ENCODE measurements at regions not wholly inside any gene's neighbourhood (a gene's known extent, or its start where the extent isn't known, plus 50 kb on each side); places are given as distances from the start of the nearest gene placed in this dataset.
A peak's percentile ranks its signal among the peaks of the same experiment; 100 is the strongest.

DNA sequence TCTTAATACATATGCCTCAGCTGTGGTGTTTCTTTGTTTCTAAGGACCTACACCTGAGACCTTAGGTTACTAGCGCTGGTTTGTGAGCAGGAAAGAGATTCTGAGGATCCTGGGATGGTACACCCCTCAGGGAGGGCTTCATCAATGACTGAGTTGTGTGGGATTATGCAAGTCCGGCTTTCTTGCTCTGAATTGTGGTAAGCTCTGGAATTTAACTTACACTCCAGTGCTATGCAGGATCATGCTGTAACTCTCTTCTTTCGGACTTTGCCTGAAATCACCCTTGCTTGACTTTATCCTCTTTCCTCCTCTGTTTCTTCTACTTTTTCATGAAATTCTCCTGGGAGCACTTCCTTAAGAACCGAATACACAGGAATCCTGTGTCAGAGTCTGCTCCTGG is 431.5 kb upstream of the BOD1L1 start:
- Histone ChIP-seq H3K36me3 (no peaks in the 10 kb centered on the region), H3F3A (ENCODE audit: low read depth) (no peaks in the 10 kb centered on the region), H3K9ac (no peak overlapping the region), H2AFZ (replicated peaks) (no peak overlapping the region), H3K79me2 (ENCODE audit: low read depth) (no peaks in the 10 kb centered on the region), H3K4me1 (no peaks in the 10 kb centered on the region), H3K9me3 (ENCODE audit: low read depth) (no peaks in the 10 kb centered on the region), H3K4me3 (no peak overlapping the region), H3K27me3 (no peaks in the 10 kb centered on the region), H3K4me2 (no peak overlapping the region), H3K27ac (no peak overlapping the region), H4K20me1 (ENCODE audit: low read depth) (no peaks in the 10 kb centered on the region)
- no peak for TF ChIP-seq EZH2 (IDR thresholded peaks at IDR 0.05)
- TF ChIP-seq EZH2phosphoT487 (IDR thresholded peaks at IDR 0.05) = no peak
- no peak overlapping the region for H3K27ac Mint-ChIP-seq
- H3K4me3 Mint-ChIP-seq = no peak overlapping the region
- peaks cover 8% of the 10 kb centered on the region for H3K9me3 Mint-ChIP-seq
- peaks cover 11% of the 10 kb centered on the region for H3K27me3 Mint-ChIP-seq (ENCODE audit: insufficient read depth, low read depth)
- no peaks in the 10 kb centered on the region for H3K36me3 Mint-ChIP-seq
- H3K4me1 Mint-ChIP-seq = no peaks in the 10 kb centered on the region
- DNase-seq (ENCODE audit: low spot score) = no peak

DNA sequence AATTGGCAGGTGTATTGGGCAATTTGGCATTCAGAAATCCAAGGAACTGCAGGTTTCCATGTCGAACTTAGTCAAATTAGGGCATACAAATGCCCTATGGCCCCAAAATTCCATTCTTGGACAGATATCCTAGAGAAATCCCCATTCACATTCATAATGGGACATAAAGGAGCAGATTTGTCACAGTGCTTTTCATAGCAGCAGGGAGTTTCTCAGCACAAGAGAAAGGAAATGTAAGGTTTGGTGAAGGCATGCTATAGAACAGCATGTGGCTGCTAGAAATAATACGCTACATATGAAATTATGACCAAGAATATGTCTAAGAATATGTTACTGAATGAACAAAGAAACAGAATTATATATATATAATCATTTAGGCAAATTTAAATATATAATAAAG is 437.5 kb upstream of the BOD1L1 start:
- Histone ChIP-seq H3F3A (ENCODE audit: low read depth) (no peaks in the 10 kb centered on the region), H3K9me3 (ENCODE audit: low read depth) (no peaks in the 10 kb centered on the region), H3K4me2 (no peak overlapping the region), H3K27ac (no peak overlapping the region), H3K4me3 (no peak overlapping the region), H2AFZ (replicated peaks) (no peak overlapping the region), H3K27me3 (no peaks in the 10 kb centered on the region), H3K36me3 (no peaks in the 10 kb centered on the region), H4K20me1 (ENCODE audit: low read depth) (no peaks in the 10 kb centered on the region), H3K79me2 (ENCODE audit: low read depth) (no peaks in the 10 kb centered on the region), H3K9ac (no peak overlapping the region), H3K4me1 (peaks cover 15% of the 10 kb centered on the region)
- Mint-ChIP-seq H3K36me3 (no peaks in the 10 kb centered on the region), H3K27me3 (ENCODE audit: insufficient read depth, low read depth) (peaks cover 36% of the 10 kb centered on the region), H3K9me3 (peaks cover 8% of the 10 kb centered on the region), H3K4me3 (no peak overlapping the region), H3K4me1 (peaks cover 53% of the 10 kb centered on the region), H3K27ac (no peak overlapping the region)
- peak; percentile 21 for DNase-seq (ENCODE audit: low spot score)
- TF ChIP-seq EZH2 (IDR thresholded peaks at IDR 0.05) = no peak
- no peak for TF ChIP-seq EZH2phosphoT487 (IDR thresholded peaks at IDR 0.05)
- TF ChIP-seq, protein P1, sequence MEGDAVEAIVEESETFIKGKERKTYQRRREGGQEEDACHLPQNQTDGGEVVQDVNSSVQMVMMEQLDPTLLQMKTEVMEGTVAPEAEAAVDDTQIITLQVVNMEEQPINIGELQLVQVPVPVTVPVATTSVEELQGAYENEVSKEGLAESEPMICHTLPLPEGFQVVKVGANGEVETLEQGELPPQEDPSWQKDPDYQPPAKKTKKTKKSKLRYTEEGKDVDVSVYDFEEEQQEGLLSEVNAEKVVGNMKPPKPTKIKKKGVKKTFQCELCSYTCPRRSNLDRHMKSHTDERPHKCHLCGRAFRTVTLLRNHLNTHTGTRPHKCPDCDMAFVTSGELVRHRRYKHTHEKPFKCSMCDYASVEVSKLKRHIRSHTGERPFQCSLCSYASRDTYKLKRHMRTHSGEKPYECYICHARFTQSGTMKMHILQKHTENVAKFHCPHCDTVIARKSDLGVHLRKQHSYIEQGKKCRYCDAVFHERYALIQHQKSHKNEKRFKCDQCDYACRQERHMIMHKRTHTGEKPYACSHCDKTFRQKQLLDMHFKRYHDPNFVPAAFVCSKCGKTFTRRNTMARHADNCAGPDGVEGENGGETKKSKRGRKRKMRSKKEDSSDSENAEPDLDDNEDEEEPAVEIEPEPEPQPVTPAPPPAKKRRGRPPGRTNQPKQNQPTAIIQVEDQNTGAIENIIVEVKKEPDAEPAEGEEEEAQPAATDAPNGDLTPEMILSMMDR (IDR thresholded peaks at IDR 0.05) = no peak

DNA sequence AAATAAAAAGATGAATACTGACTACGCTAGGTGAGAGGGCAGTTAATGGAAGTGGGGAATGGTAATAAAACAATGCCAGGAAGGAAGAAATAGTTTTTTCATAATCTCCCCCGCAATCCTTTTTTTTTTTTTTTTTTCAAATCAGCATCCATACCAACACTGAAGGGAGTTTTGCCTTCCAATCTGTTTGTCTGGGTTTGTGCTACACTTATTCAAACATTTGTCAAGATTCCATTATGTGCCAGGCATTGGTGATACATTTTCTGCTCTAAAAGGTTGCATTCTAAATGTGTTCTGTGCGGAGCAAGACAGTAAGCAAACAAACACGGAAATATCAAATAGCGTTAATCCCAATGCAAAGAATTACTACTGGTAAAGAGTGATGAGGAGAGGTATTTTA is 437.9 kb upstream of the BOD1L1 start:
- Mint-ChIP-seq H3K36me3 (no peaks in the 10 kb centered on the region), H3K4me3 (peak overlapping the region; percentile 43), H3K9me3 (peaks cover 8% of the 10 kb centered on the region), H3K27me3 (ENCODE audit: insufficient read depth, low read depth) (peaks cover 38% of the 10 kb centered on the region), H3K4me1 (peaks cover 58% of the 10 kb centered on the region), H3K27ac (no peak overlapping the region)
- Histone ChIP-seq H3K79me2 (ENCODE audit: low read depth) (no peaks in the 10 kb centered on the region), H3F3A (ENCODE audit: low read depth) (no peaks in the 10 kb centered on the region), H3K4me3 (no peak overlapping the region), H2AFZ (replicated peaks) (no peak overlapping the region), H3K36me3 (no peaks in the 10 kb centered on the region), H3K4me1 (peaks cover 16% of the 10 kb centered on the region), H3K9ac (no peak overlapping the region), H3K9me3 (ENCODE audit: low read depth) (no peaks in the 10 kb centered on the region), H3K27me3 (no peaks in the 10 kb centered on the region), H3K4me2 (no peak overlapping the region), H3K27ac (no peak overlapping the region), H4K20me1 (ENCODE audit: low read depth) (no peaks in the 10 kb centered on the region)
- TF ChIP-seq, protein P1 (IDR thresholded peaks at IDR 0.05) = no peak
- TF ChIP-seq EZH2 (IDR thresholded peaks at IDR 0.05) (no peak), EZH2phosphoT487 (IDR thresholded peaks at IDR 0.05) (no peak)
- no peak for DNase-seq (ENCODE audit: low spot score)

DNA sequence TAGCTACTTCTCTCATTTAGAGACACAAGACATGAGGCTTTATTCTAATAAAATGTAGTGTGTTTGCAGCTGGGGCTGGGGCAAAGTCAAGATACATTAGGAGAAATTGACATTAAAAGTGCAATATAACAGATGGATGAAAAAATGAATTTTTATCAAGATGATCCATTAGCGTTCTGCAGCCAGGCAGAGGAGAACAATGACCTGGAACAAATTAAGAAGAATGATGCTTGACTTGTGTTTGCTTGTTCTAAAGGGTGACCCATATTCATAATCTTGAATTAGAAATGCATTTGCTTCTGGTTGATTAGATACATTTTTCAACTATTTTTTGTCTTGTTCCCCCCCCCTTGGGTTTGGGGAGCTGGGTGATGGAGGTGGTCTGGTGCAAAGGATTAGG is 439.5 kb upstream of the BOD1L1 start:
- Mint-ChIP-seq H3K9me3 (peaks cover 20% of the 10 kb centered on the region), H3K27ac (no peak overlapping the region), H3K4me1 (peaks cover 62% of the 10 kb centered on the region), H3K27me3 (ENCODE audit: insufficient read depth, low read depth) (peaks cover 43% of the 10 kb centered on the region), H3K36me3 (no peaks in the 10 kb centered on the region), H3K4me3 (peak overlapping the region; percentile 15)
- no peak overlapping the region for H3K4me3 ChIP-seq
- no peaks in the 10 kb centered on the region for H3K9me3 ChIP-seq (ENCODE audit: low read depth)
- no peak overlapping the region for H3K27ac ChIP-seq
- H3F3A ChIP-seq (ENCODE audit: low read depth) = no peaks in the 10 kb centered on the region
- no peaks in the 10 kb centered on the region for H3K27me3 ChIP-seq
- no peaks in the 10 kb centered on the region for H4K20me1 ChIP-seq (ENCODE audit: low read depth)
- H3K9ac ChIP-seq = no peak overlapping the region
- H2AFZ ChIP-seq (replicated peaks) = no peak overlapping the region
- no peak for DNase-seq (ENCODE audit: low spot score)
- no peaks in the 10 kb centered on the region for H3K79me2 ChIP-seq (ENCODE audit: low read depth)
- peaks cover 16% of the 10 kb centered on the region for H3K4me1 ChIP-seq
- no peak overlapping the region for H3K4me2 ChIP-seq
- H3K36me3 ChIP-seq = no peaks in the 10 kb centered on the region
- TF ChIP-seq, protein P1 (IDR thresholded peaks at IDR 0.05) = no peak
- TF ChIP-seq EZH2phosphoT487 (IDR thresholded peaks at IDR 0.05) = no peak
- no peak for TF ChIP-seq EZH2 (IDR thresholded peaks at IDR 0.05)
